ENCODE measurements at regions not wholly inside any gene's neighbourhood (a gene's known extent, or its start where the extent isn't known, plus 50 kb on each side); places are given as distances from the start of the nearest gene placed in this dataset.

GRCh38 chr20:39518654-39519053, 556.5 kb downstream of the DHX35 start:
- Mint-ChIP-seq H3K4me3 (no peak overlapping the region), H3K27me3 (no peaks in the 10 kb centered on the region), H3K9me3 (peaks cover 0 to 5% (median under 1%) of the 10 kb centered on the region in 7 donors), H3K27ac (no peak overlapping the region), H3K36me3 (no peaks in the 10 kb centered on the region), H3K4me1 (no peaks in the 10 kb centered on the region)
- no peak overlapping the region for H3K4me3 ChIP-seq (ENCODE audit: low read depth, low read length)
- ATAC-seq (ENCODE audit: low read depth in 2 of 2) (no peak), DNase-seq (no peak)
- H3K4me1 ChIP-seq (ENCODE audit: control insufficient read depth, insufficient read depth, low read length, poor library complexity, severe bottlenecking): no peaks in the 10 kb centered on the region
- H3K9me3 ChIP-seq (ENCODE audit: control insufficient read depth in 2 of 2, low read length in 2 of 2): peaks cover 0 to 2% of the 10 kb centered on the region in 2 experiments
- H3K36me3 ChIP-seq (ENCODE audit: control insufficient read depth, insufficient read depth, low read length): no peaks in the 10 kb centered on the region
- no peak overlapping the region for H3K27ac ChIP-seq (ENCODE audit: insufficient read depth, low read length, poor library complexity, severe bottlenecking)
- H3K27me3 ChIP-seq (ENCODE audit: control insufficient read depth, insufficient read depth, low read length): no peaks in the 10 kb centered on the region

- H3K27me3 ChIP-seq (ENCODE audit: control insufficient read depth, insufficient read depth, low read length): no peaks in the 10 kb centered on the region
- no peaks in the 10 kb centered on the region for H3K4me1 ChIP-seq (ENCODE audit: control insufficient read depth, insufficient read depth, low read length, poor library complexity, severe bottlenecking)
- Mint-ChIP-seq H3K4me1 (no peaks in the 10 kb centered on the region), H3K27ac (no peak overlapping the region), H3K27me3 (no peaks in the 10 kb centered on the region), H3K4me3 (no peak overlapping the region), H3K9me3 (peaks cover 0 to 7% (median 4%) of the 10 kb centered on the region in 7 donors), H3K36me3 (no peaks in the 10 kb centered on the region)
- H3K4me3 ChIP-seq (ENCODE audit: low read depth, low read length): no peak overlapping the region
- H3K27ac ChIP-seq (ENCODE audit: insufficient read depth, low read length, poor library complexity, severe bottlenecking): no peak overlapping the region
- H3K9me3 ChIP-seq (ENCODE audit: control insufficient read depth in 2 of 2, low read length in 2 of 2): peaks cover 0 to 2% of the 10 kb centered on the region in 2 experiments
- ATAC-seq (ENCODE audit: low read depth in 2 of 2): no peak
- H3K36me3 ChIP-seq (ENCODE audit: control insufficient read depth, insufficient read depth, low read length): no peaks in the 10 kb centered on the region
- no peak for DNase-seq
Measured at GRCh38 chr20:39516964-39517363, 554.8 kb downstream of the DHX35 start.

GRCh38 chr20:39504710-39505094, 542.6 kb downstream of the DHX35 start:
- Histone ChIP-seq H3K4me1 (ENCODE audit: control insufficient read depth, insufficient read depth, low read length, poor library complexity, severe bottlenecking) (no peaks in the 10 kb centered on the region), H3K27ac (ENCODE audit: insufficient read depth, low read length, poor library complexity, severe bottlenecking) (no peak overlapping the region), H3K4me3 (ENCODE audit: low read depth, low read length) (no peak overlapping the region), H3K27me3 (ENCODE audit: control insufficient read depth, insufficient read depth, low read length) (no peaks in the 10 kb centered on the region), H3K9me3 (ENCODE audit: control insufficient read depth in 2 of 2, low read length in 2 of 2) (peaks cover 0 to 2% of the 10 kb centered on the region in 2 experiments), H3K36me3 (ENCODE audit: control insufficient read depth, insufficient read depth, low read length) (no peaks in the 10 kb centered on the region)
- H3K27me3 Mint-ChIP-seq: no peaks in the 10 kb centered on the region
- H3K4me1 Mint-ChIP-seq: no peaks in the 10 kb centered on the region
- H3K9me3 Mint-ChIP-seq: peaks cover 0 to 6% (median 0%) of the 10 kb centered on the region in 7 donors
- DNase-seq (no peak), ATAC-seq (ENCODE audit: low read depth in 2 of 2) (no peak)
- no peak overlapping the region for H3K4me3 Mint-ChIP-seq
- H3K36me3 Mint-ChIP-seq: no peaks in the 10 kb centered on the region
- H3K27ac Mint-ChIP-seq: no peak overlapping the region

GRCh38 chr20:39503902-39504709, 542.0 kb downstream of the DHX35 start:
- Histone ChIP-seq H3K4me3 (ENCODE audit: low read depth, low read length) (no peak overlapping the region), H3K9me3 (ENCODE audit: control insufficient read depth in 2 of 2, low read length in 2 of 2) (peaks cover 0 to 2% of the 10 kb centered on the region in 2 experiments), H3K27ac (ENCODE audit: insufficient read depth, low read length, poor library complexity, severe bottlenecking) (no peak overlapping the region), H3K27me3 (ENCODE audit: control insufficient read depth, insufficient read depth, low read length) (no peaks in the 10 kb centered on the region), H3K4me1 (ENCODE audit: control insufficient read depth, insufficient read depth, low read length, poor library complexity, severe bottlenecking) (no peaks in the 10 kb centered on the region), H3K36me3 (ENCODE audit: control insufficient read depth, insufficient read depth, low read length) (no peaks in the 10 kb centered on the region)
- no peaks in the 10 kb centered on the region for H3K36me3 Mint-ChIP-seq
- H3K9me3 Mint-ChIP-seq: peaks cover 0 to 6% (median 0%) of the 10 kb centered on the region in 7 donors
- H3K4me1 Mint-ChIP-seq: no peaks in the 10 kb centered on the region
- DNase-seq (no peak), ATAC-seq (ENCODE audit: low read depth in 2 of 2) (no peak)
- no peak overlapping the region for H3K27ac Mint-ChIP-seq
- H3K27me3 Mint-ChIP-seq: no peaks in the 10 kb centered on the region
- H3K4me3 Mint-ChIP-seq: no peak overlapping the region

GRCh38 chr20:39492223-39492797, 530.2 kb downstream of the DHX35 start:
- ATAC-seq (ENCODE audit: low read depth in 2 of 2): no peak
- H3K36me3 Mint-ChIP-seq: no peaks in the 10 kb centered on the region

GRCh38 chr20:39491711-39492110, 529.6 kb downstream of the DHX35 start:
- H3K36me3 ChIP-seq (ENCODE audit: control insufficient read depth, insufficient read depth, low read length): no peaks in the 10 kb centered on the region
- no peaks in the 10 kb centered on the region for H3K4me1 Mint-ChIP-seq
- no peak overlapping the region for H3K27ac Mint-ChIP-seq
- DNase-seq: no peak
- H3K9me3 Mint-ChIP-seq: peaks cover 0 to 14% (median 7%) of the 10 kb centered on the region in 7 donors
- no peaks in the 10 kb centered on the region for H3K27me3 Mint-ChIP-seq
- no peaks in the 10 kb centered on the region for H3K36me3 Mint-ChIP-seq
- ATAC-seq (ENCODE audit: low read depth in 2 of 2): no peak
- H3K4me1 ChIP-seq (ENCODE audit: control insufficient read depth, insufficient read depth, low read length, poor library complexity, severe bottlenecking): no peaks in the 10 kb centered on the region
- H3K27ac ChIP-seq (ENCODE audit: insufficient read depth, low read length, poor library complexity, severe bottlenecking): no peak overlapping the region
- no peaks in the 10 kb centered on the region for H3K27me3 ChIP-seq (ENCODE audit: control insufficient read depth, insufficient read depth, low read length)
- no peak overlapping the region for H3K4me3 ChIP-seq (ENCODE audit: low read depth, low read length)
- H3K9me3 ChIP-seq (ENCODE audit: control insufficient read depth in 2 of 2, low read length in 2 of 2): no peaks in the 10 kb centered on the region
- H3K4me3 Mint-ChIP-seq: no peak overlapping the region

More at GRCh38 chr20:39492223-39492797, 530.2 kb downstream of the DHX35 start:
- no peaks in the 10 kb centered on the region for H3K36me3 ChIP-seq (ENCODE audit: control insufficient read depth, insufficient read depth, low read length)
- Mint-ChIP-seq H3K4me3 (no peak overlapping the region), H3K27me3 (no peaks in the 10 kb centered on the region), H3K4me1 (no peaks in the 10 kb centered on the region), H3K27ac (no peak overlapping the region), H3K9me3 (peaks cover 0 to 14% (median 7%) of the 10 kb centered on the region in 7 donors)
- no peaks in the 10 kb centered on the region for H3K9me3 ChIP-seq (ENCODE audit: control insufficient read depth in 2 of 2, low read length in 2 of 2)
- no peak for DNase-seq
- no peak overlapping the region for H3K27ac ChIP-seq (ENCODE audit: insufficient read depth, low read length, poor library complexity, severe bottlenecking)
- H3K4me1 ChIP-seq (ENCODE audit: control insufficient read depth, insufficient read depth, low read length, poor library complexity, severe bottlenecking): no peaks in the 10 kb centered on the region
- H3K4me3 ChIP-seq (ENCODE audit: low read depth, low read length): no peak overlapping the region
- H3K27me3 ChIP-seq (ENCODE audit: control insufficient read depth, insufficient read depth, low read length): no peaks in the 10 kb centered on the region

- DNase-seq (no peak), ATAC-seq (ENCODE audit: low read depth in 2 of 2) (no peak)
- no peaks in the 10 kb centered on the region for H3K4me1 ChIP-seq (ENCODE audit: control insufficient read depth, insufficient read depth, low read length, poor library complexity, severe bottlenecking)
- H3K4me3 Mint-ChIP-seq: no peak overlapping the region
- no peaks in the 10 kb centered on the region for H3K4me1 Mint-ChIP-seq
- peaks cover 0 to 11% (median 6%) of the 10 kb centered on the region in 7 donors for H3K9me3 Mint-ChIP-seq
- no peaks in the 10 kb centered on the region for H3K9me3 ChIP-seq (ENCODE audit: control insufficient read depth in 2 of 2, low read length in 2 of 2)
- no peak overlapping the region for H3K4me3 ChIP-seq (ENCODE audit: low read depth, low read length)
- no peaks in the 10 kb centered on the region for H3K36me3 ChIP-seq (ENCODE audit: control insufficient read depth, insufficient read depth, low read length)
- H3K27ac ChIP-seq (ENCODE audit: insufficient read depth, low read length, poor library complexity, severe bottlenecking): no peak overlapping the region
- H3K27me3 ChIP-seq (ENCODE audit: control insufficient read depth, insufficient read depth, low read length): no peaks in the 10 kb centered on the region
- no peak overlapping the region for H3K27ac Mint-ChIP-seq
- H3K36me3 Mint-ChIP-seq: no peaks in the 10 kb centered on the region
- no peaks in the 10 kb centered on the region for H3K27me3 Mint-ChIP-seq
Measured at GRCh38 chr20:39489986-39490560, 527.9 kb downstream of the DHX35 start.

Data from CD4-positive, CD25-positive, alpha-beta regulatory T cell (primary cell).